ENCODE measurements at regions not wholly inside any gene's neighbourhood (a gene's known extent, or its start where the extent isn't known, plus 50 kb on each side); places are given as distances from the start of the nearest gene placed in this dataset.

- no peak for DNase-seq (ENCODE audit: low spot score)
Measured at GRCh38 chr4:104677116-104677515, 182.4 kb upstream of the CXXC4 start.

- no peak for DNase-seq (ENCODE audit: low spot score)
Measured at GRCh38 chr4:104682311-104682710, 187.6 kb upstream of the CXXC4 start.

GRCh38 chr4:104693601-104694201 lies 199.0 kb upstream of the CXXC4 start:
- peak; percentile 22 for DNase-seq (ENCODE audit: low spot score)

- DNase-seq (ENCODE audit: low spot score): no peak
Measured at GRCh38 chr4:104716584-104716983, 221.9 kb upstream of the CXXC4 start.

GRCh38 chr4:104719539-104720230 lies 225.0 kb upstream of the CXXC4 start:
- DNase-seq (ENCODE audit: low spot score): no peak

GRCh38 chr4:104722467-104722866 lies 227.8 kb upstream of the CXXC4 start:
- DNase-seq (ENCODE audit: low spot score): no peak

GRCh38 chr4:104726002-104726401 lies 231.3 kb upstream of the CXXC4 start:
- DNase-seq (ENCODE audit: low spot score): no peak

GRCh38 chr4:104727643-104728042 lies 232.9 kb upstream of the CXXC4 start:
- no peak for DNase-seq (ENCODE audit: low spot score)

GRCh38 chr4:104728380-104729122 lies 233.9 kb upstream of the CXXC4 start:
- peak; percentile 37 for DNase-seq (ENCODE audit: low spot score)

GRCh38 chr4:104732766-104733165 lies 238.1 kb upstream of the CXXC4 start:
- no peak for DNase-seq (ENCODE audit: low spot score)

- DNase-seq (ENCODE audit: low spot score): no peak
Measured at GRCh38 chr4:104735174-104735573, 240.5 kb upstream of the CXXC4 start.

GRCh38 chr4:104740161-104740560 lies 245.5 kb upstream of the CXXC4 start:
- no peak for DNase-seq (ENCODE audit: low spot score)

GRCh38 chr4:104743215-104743653 lies 248.5 kb upstream of the CXXC4 start:
- no peak for DNase-seq (ENCODE audit: low spot score)

- no peak for DNase-seq (ENCODE audit: low spot score)
Measured at GRCh38 chr4:104747635-104748034, 252.9 kb upstream of the CXXC4 start.

- no peak for DNase-seq (ENCODE audit: low spot score)
Measured at GRCh38 chr4:104749062-104749461, 254.4 kb upstream of the CXXC4 start.

GRCh38 chr4:104750008-104750407 lies 255.3 kb upstream of the CXXC4 start:
- no peak for DNase-seq (ENCODE audit: low spot score)

GRCh38 chr4:104751468-104751867 lies 256.8 kb upstream of the CXXC4 start:
- no peak for DNase-seq (ENCODE audit: low spot score)

- no peak for DNase-seq (ENCODE audit: low spot score)
Measured at GRCh38 chr4:104752337-104752736, 257.6 kb upstream of the CXXC4 start.

- DNase-seq (ENCODE audit: low spot score): no peak
Measured at GRCh38 chr4:104756837-104757236, 262.1 kb upstream of the CXXC4 start.

- no peak for DNase-seq (ENCODE audit: low spot score)
Measured at GRCh38 chr4:104758574-104758973, 263.9 kb upstream of the CXXC4 start.

GRCh38 chr4:104763554-104764222 lies 269.0 kb upstream of the CXXC4 start:
- no peak for DNase-seq (ENCODE audit: low spot score)

- no peak for DNase-seq (ENCODE audit: low spot score)
Measured at GRCh38 chr4:104766676-104767075, 272.0 kb upstream of the CXXC4 start.

- no peak for DNase-seq (ENCODE audit: low spot score)
Measured at GRCh38 chr4:104772849-104773248, 278.2 kb upstream of the CXXC4 start.

All from COLO829 (cell line).